ENCODE measurements at regions not wholly inside any gene's neighbourhood (a gene's known extent, or its start where the extent isn't known, plus 50 kb on each side); places are given as distances from the start of the nearest gene placed in this dataset.

GRCh38 chr12:131249246-131250027, 295.7 kb downstream of the ADGRD1 start:
- DNase-seq (ENCODE audit: low read depth): no peak
- TF ChIP-seq CTCF (conservative IDR thresholded peaks at IDR 0.05; ENCODE audit: low read length): no peak
- H3K4me3 ChIP-seq (ENCODE audit: low read length): no peak overlapping the region

GRCh38 chr12:131250028-131250950, 296.6 kb downstream of the ADGRD1 start:
- DNase-seq (ENCODE audit: low read depth): no peak
- TF ChIP-seq CTCF (conservative IDR thresholded peaks at IDR 0.05; ENCODE audit: low read length): no peak
- no peak overlapping the region for H3K4me3 ChIP-seq (ENCODE audit: low read length)

- no peak for DNase-seq (ENCODE audit: low read depth)
- H3K4me3 ChIP-seq (ENCODE audit: low read length): no peak overlapping the region
- no peak for TF ChIP-seq CTCF (conservative IDR thresholded peaks at IDR 0.05; ENCODE audit: low read length)
Measured at GRCh38 chr12:131250951-131251315, 297.2 kb downstream of the ADGRD1 start.

- no peak for DNase-seq (ENCODE audit: low read depth)
- no peak overlapping the region for H3K4me3 ChIP-seq (ENCODE audit: low read length)
- TF ChIP-seq CTCF (conservative IDR thresholded peaks at IDR 0.05; ENCODE audit: low read length): no peak
Measured at GRCh38 chr12:131251336-131252101, 297.8 kb downstream of the ADGRD1 start.

- TF ChIP-seq CTCF (conservative IDR thresholded peaks at IDR 0.05; ENCODE audit: low read length): no peak
- DNase-seq (ENCODE audit: low read depth): no peak
- no peak overlapping the region for H3K4me3 ChIP-seq (ENCODE audit: low read length)
Measured at GRCh38 chr12:131253376-131254026, 299.8 kb downstream of the ADGRD1 start.

- TF ChIP-seq CTCF (conservative IDR thresholded peaks at IDR 0.05; ENCODE audit: low read length): no peak
- DNase-seq (ENCODE audit: low read depth): no peak
- H3K4me3 ChIP-seq (ENCODE audit: low read length): no peak overlapping the region
Measured at GRCh38 chr12:131254374-131254773, 300.7 kb downstream of the ADGRD1 start.

Measured in AG10803 (cell line).